ENCODE measurements at regions not wholly inside any gene's neighbourhood (a gene's known extent, or its start where the extent isn't known, plus 50 kb on each side); places are given as distances from the start of the nearest gene placed in this dataset.

- TF ChIP-seq EP300 (IDR thresholded peaks at IDR 0.05) (no peak), CTCF (IDR thresholded peaks at IDR 0.05) (no peak), HES2 (IDR thresholded peaks at IDR 0.05) (no peak), POLR2AphosphoS2 (conservative IDR thresholded peaks at IDR 0.05; ENCODE audit: low read length) (no peak), ELK1 (IDR thresholded peaks at IDR 0.05; ENCODE audit: low read depth, low read length) (no peak), RAD21 (conservative IDR thresholded peaks at IDR 0.05 in 1 of 2, IDR thresholded peaks at IDR 0.05 in 1 of 2) (no peak), HDAC2 (IDR thresholded peaks at IDR 0.05) (no peak), ZSCAN20 (CRISPR knock-in tag; IDR thresholded peaks at IDR 0.05) (no peak), CEBPB (IDR thresholded peaks at IDR 0.05) (no peak), POLR2A (IDR thresholded peaks at IDR 0.05; ENCODE audit: low read length) (no peak), MAFK (IDR thresholded peaks at IDR 0.05; ENCODE audit: partially characterized antibody) (no peak), CBX2 (IDR thresholded peaks at IDR 0.05; ENCODE audit: borderline replicate concordance, low read depth) (no peak)
- TF ChIP-seq, protein P1, sequence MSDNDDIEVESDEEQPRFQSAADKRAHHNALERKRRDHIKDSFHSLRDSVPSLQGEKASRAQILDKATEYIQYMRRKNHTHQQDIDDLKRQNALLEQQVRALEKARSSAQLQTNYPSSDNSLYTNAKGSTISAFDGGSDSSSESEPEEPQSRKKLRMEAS (IDR thresholded peaks at IDR 0.05), result no peak
- TF ChIP-seq, protein P2, sequence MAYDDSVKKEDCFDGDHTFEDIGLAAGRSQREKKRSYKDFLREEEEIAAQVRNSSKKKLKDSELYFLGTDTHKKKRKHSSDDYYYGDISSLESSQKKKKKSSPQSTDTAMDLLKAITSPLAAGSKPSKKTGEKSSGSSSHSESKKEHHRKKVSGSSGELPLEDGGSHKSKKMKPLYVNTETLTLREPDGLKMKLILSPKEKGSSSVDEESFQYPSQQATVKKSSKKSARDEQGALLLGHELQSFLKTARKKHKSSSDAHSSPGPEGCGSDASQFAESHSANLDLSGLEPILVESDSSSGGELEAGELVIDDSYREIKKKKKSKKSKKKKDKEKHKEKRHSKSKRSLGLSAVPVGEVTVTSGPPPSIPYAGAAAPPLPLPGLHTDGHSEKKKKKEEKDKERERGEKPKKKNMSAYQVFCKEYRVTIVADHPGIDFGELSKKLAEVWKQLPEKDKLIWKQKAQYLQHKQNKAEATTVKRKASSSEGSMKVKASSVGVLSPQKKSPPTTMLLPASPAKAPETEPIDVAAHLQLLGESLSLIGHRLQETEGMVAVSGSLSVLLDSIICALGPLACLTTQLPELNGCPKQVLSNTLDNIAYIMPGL (CRISPR knock-in tag; IDR thresholded peaks at IDR 0.05; ENCODE audit: borderline replicate concordance), result no peak
These were observed 554.0 kb downstream of the RIT2 start for GRCh38 chr18:42561521-42561920.
